ENCODE measurements at regions not wholly inside any gene's neighbourhood (a gene's known extent, or its start where the extent isn't known, plus 50 kb on each side); places are given as distances from the start of the nearest gene placed in this dataset.

DNA sequence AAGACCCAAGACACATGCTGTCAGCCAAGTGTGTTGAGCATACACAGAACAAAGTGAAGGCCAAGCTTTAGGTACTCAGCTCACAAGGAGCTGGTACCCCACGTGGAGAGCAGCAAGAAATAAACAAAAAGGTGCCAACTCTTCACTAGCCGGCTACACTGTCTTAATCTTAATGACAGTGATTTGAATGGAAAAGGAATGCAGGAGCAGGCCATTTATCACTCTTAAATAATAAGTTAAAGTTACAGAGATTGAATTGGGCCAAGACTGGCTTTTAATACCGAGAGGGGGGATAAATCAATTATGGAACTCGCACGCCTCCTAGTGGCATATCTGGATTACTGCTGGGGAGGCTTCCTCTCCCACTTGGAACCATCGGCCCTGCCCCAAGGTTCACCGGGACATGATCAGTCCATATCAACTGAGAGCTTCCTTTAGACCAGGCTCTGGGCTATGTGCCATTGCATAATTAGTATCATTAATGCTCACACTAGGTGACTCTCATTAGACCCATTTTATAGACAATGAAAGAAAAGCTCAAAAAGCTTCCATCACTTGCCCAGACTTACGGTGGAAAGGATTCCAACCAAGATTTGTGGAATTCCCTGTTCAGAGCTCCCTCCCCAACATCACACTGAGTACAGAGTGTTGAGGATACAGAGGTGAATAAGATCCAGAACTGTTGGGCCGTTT is 94.0 kb downstream of the ACTL7B start:
- Histone ChIP-seq H2BK15ac (ENCODE audit: low read depth, low read length) (no peak overlapping the region), H3K4me1 (ENCODE audit: control insufficient read depth, insufficient read depth, low read length) (no peaks in the 10 kb centered on the region), H4K91ac (ENCODE audit: insufficient read depth, low read depth, low read length) (no peak overlapping the region), H3K56ac (ENCODE audit: extremely low read depth, insufficient read depth, low read length) (no peak overlapping the region), H3K36me3 (ENCODE audit: control insufficient read depth, insufficient read depth, low read length) (no peaks in the 10 kb centered on the region), H4K20me1 (ENCODE audit: insufficient read depth, low read length) (no peaks in the 10 kb centered on the region), H4K8ac (ENCODE audit: low read depth in 2 of 2, low read length in 2 of 2) (no peak overlapping the region), H3K4me2 (ENCODE audit: low read depth, low read length) (no peak overlapping the region), H2BK5ac (ENCODE audit: low read depth, low read length, poor library complexity, severe bottlenecking) (no peak overlapping the region), H3K79me1 (ENCODE audit: low read depth in 1 of 2, low read length in 2 of 2) (no peaks in the 10 kb centered on the region), H3K4me3 (ENCODE audit: insufficient read depth, low read depth, low read length) (no peak overlapping the region), H2BK120ac (ENCODE audit: low read depth, low read length) (no peak overlapping the region), H3K9me1 (ENCODE audit: insufficient read depth, low read length) (no peaks in the 10 kb centered on the region), H2AK5ac (ENCODE audit: low read depth, low read length) (no peak overlapping the region), H3K9me3 (ENCODE audit: control insufficient read depth, insufficient read depth, low read length) (no peaks in the 10 kb centered on the region), H2AFZ (replicated peaks; ENCODE audit: low read length, poor library complexity) (peak overlapping the region; percentile 9), H2AK9ac (replicated peaks; ENCODE audit: low read depth, low read length, poor library complexity) (no peak overlapping the region), H4K5ac (ENCODE audit: low read depth, low read length) (no peak overlapping the region), H3K27ac (ENCODE audit: insufficient read depth, low read length) (no peak overlapping the region), H3K14ac (replicated peaks; ENCODE audit: low read depth, low read length) (no peak overlapping the region), H3K9ac (ENCODE audit: low read depth, low read length) (no peak overlapping the region), H3K4ac (ENCODE audit: low read depth, low read length) (no peak overlapping the region), H3K23ac (ENCODE audit: low read depth, low read length) (no peak overlapping the region), H3K27me3 (ENCODE audit: control insufficient read depth, insufficient read depth, low read length) (peaks cover 11% of the 10 kb centered on the region; the same call in 1 of the 2 replicates), H3K18ac (ENCODE audit: low read depth, low read length) (no peak overlapping the region), H2BK20ac (ENCODE audit: low read depth, low read length) (no peak overlapping the region)
- no TSS peak for BruUV-seq (replicated peaks)
- in situ Hi-C loops (cut with MboI; ENCODE audit: low sequenced_read_pairs) (loop anchor here (5.0 to 25.0 kb wide), 2 partner anchors 1300 to 1624 kb away; no protein-coding TSS in a partner anchor), dilution Hi-C loops (cut with HindIII; ENCODE audit: low sequenced_read_pairs, unreplicated experiment) (no loop called here), intact Hi-C loops (cut with micrococcal nuclease) (loop anchor here (1.0 to 10.0 kb wide), 7 partner anchors 197 to 1340 kb away; no protein-coding TSS in a partner anchor)
- ATAC-seq (ENCODE audit: low read depth) (peak; percentile 98), DNase-seq (peak; percentile 51)
- WGBS, 2 experiments (ENCODE audit: extremely low coverage in 2 of 2, insufficient read length in 1 of 2) = no CpG with 5 or more reads among the region's 9 CpGs
- TF ChIP-seq SMC3 (IDR thresholded peaks at IDR 0.05; ENCODE audit: low read depth, low read length) = peak; percentile 88
- TF ChIP-seq RAD21 (IDR thresholded peaks at IDR 0.05; ENCODE audit: low read length) = peak; percentile 86
- TF ChIP-seq, protein P1, sequence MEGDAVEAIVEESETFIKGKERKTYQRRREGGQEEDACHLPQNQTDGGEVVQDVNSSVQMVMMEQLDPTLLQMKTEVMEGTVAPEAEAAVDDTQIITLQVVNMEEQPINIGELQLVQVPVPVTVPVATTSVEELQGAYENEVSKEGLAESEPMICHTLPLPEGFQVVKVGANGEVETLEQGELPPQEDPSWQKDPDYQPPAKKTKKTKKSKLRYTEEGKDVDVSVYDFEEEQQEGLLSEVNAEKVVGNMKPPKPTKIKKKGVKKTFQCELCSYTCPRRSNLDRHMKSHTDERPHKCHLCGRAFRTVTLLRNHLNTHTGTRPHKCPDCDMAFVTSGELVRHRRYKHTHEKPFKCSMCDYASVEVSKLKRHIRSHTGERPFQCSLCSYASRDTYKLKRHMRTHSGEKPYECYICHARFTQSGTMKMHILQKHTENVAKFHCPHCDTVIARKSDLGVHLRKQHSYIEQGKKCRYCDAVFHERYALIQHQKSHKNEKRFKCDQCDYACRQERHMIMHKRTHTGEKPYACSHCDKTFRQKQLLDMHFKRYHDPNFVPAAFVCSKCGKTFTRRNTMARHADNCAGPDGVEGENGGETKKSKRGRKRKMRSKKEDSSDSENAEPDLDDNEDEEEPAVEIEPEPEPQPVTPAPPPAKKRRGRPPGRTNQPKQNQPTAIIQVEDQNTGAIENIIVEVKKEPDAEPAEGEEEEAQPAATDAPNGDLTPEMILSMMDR (conservative IDR thresholded peaks at IDR 0.05; ENCODE audit: low read depth, low read length) = peak; percentile 89
- no peak for TF ChIP-seq POLR2A (IDR thresholded peaks at IDR 0.05; ENCODE audit: low read depth, low read length)
- ChIA-PET POLR2A (ENCODE audit: unreplicated experiment) (no interaction called here), CTCF (interaction anchor here (0.6 to 2.0 kb wide), 7 partner anchors 10 to 1862 kb away, joined by 3 to 6 read pairs (median 4); no protein-coding TSS in a partner anchor)
